Muscle of leg (tissue), 3 donors: ENCODE measurements at regions not wholly inside any gene's neighbourhood (a gene's known extent, or its start where the extent isn't known, plus 50 kb on each side); places are given as distances from the start of the nearest gene placed in this dataset.

Experiments
- DNase-seq: peaks from one replicate; pipeline ENCODE4 v3.0.0; 2013
- H3K27ac ChIP-seq: one replicate; pipeline ENCODE4 v1.5.1; 2013; ENCODE audit warnings: mild to moderate bottlenecking, low read length, control low read depth
- H3K27me3 ChIP-seq: one replicate; pipeline ENCODE4 v1.6.1; 2013; ENCODE audit warnings: low read length; ENCODE audit not compliant: control insufficient read depth, insufficient read depth
- H3K36me3 ChIP-seq: one replicate; pipeline ENCODE4 v1.6.1; 2013; ENCODE audit warnings: low read length; ENCODE audit not compliant: control insufficient read depth, insufficient read depth
- H3K4me1 ChIP-seq: one replicate; pipeline ENCODE4 v1.6.1; 2013; ENCODE audit warnings: low read length; ENCODE audit not compliant: control insufficient read depth, insufficient read depth
- H3K4me3 ChIP-seq: one replicate; pipeline ENCODE4 v1.5.1; 2013; ENCODE audit warnings: low read length, control low read depth
- H3K9me3 ChIP-seq: replicated peaks from 2 replicates; pipeline ENCODE4 v1.6.1; 2013; ENCODE audit warnings: low read depth, low read length; ENCODE audit not compliant: control insufficient read depth
- WGBS: methylation state at CpG from one replicate; pipeline ENCODE4 v1.1.5; 2013; ENCODE audit warnings: missing lambda C conversion rate; ENCODE audit not compliant: insufficient coverage; 5-methylcytosine and 5-hydroxymethylcytosine counted together

- H3K9me3 ChIP-seq: no peaks in the 10 kb centered on the region
- H3K4me3 ChIP-seq: no peak overlapping the region
- H3K4me1 ChIP-seq: no peaks in the 10 kb centered on the region
- no peaks in the 10 kb centered on the region for H3K36me3 ChIP-seq
- no peaks in the 10 kb centered on the region for H3K27me3 ChIP-seq
- WGBS: no CpG with 5 or more reads among the region's 4 CpGs
- DNase-seq: no peak
- no peak overlapping the region for H3K27ac ChIP-seq
Observed at GRCh38 chr5:155309021-155309746, 295.6 kb downstream of the KIF4B start.

GRCh38 chr5:155311721-155312120 is 298.2 kb downstream of the KIF4B start:
- Histone ChIP-seq H3K27me3 (no peaks in the 10 kb centered on the region), H3K4me1 (no peaks in the 10 kb centered on the region), H3K36me3 (no peaks in the 10 kb centered on the region), H3K9me3 (no peaks in the 10 kb centered on the region), H3K27ac (no peak overlapping the region), H3K4me3 (no peak overlapping the region)
- DNase-seq: no peak
- WGBS: no CpG with 5 or more reads among the region's 1 CpG

- no peak overlapping the region for H3K4me3 ChIP-seq
- WGBS: no CpG with 5 or more reads among the region's 2 CpGs
- no peaks in the 10 kb centered on the region for H3K4me1 ChIP-seq
- no peaks in the 10 kb centered on the region for H3K9me3 ChIP-seq
- no peak for DNase-seq
- H3K27ac ChIP-seq: no peak overlapping the region
- H3K36me3 ChIP-seq: no peaks in the 10 kb centered on the region
- no peaks in the 10 kb centered on the region for H3K27me3 ChIP-seq
Observed at GRCh38 chr5:155313518-155313917, 300.0 kb downstream of the KIF4B start.

GRCh38 chr5:155316070-155316714 is 302.6 kb downstream of the KIF4B start:
- DNase-seq: no peak
- Histone ChIP-seq H3K9me3 (no peaks in the 10 kb centered on the region), H3K4me3 (no peak overlapping the region), H3K27ac (no peak overlapping the region), H3K36me3 (no peaks in the 10 kb centered on the region), H3K27me3 (no peaks in the 10 kb centered on the region), H3K4me1 (no peaks in the 10 kb centered on the region)
- 77% methylated on average over 8 of the region's 12 CpGs for WGBS

GRCh38 chr5:155332618-155333017 is 319.1 kb downstream of the KIF4B start:
- H3K27me3 ChIP-seq: no peaks in the 10 kb centered on the region
- no peaks in the 10 kb centered on the region for H3K36me3 ChIP-seq
- DNase-seq: no peak
- WGBS: 91% methylated on average over 5 of the region's 5 CpGs
- H3K9me3 ChIP-seq: no peaks in the 10 kb centered on the region
- no peaks in the 10 kb centered on the region for H3K4me1 ChIP-seq
- H3K27ac ChIP-seq: no peak overlapping the region
- H3K4me3 ChIP-seq: no peak overlapping the region

GRCh38 chr5:155342956-155343355 is 329.4 kb downstream of the KIF4B start:
- H3K27ac ChIP-seq: no peak overlapping the region
- no CpG with 5 or more reads among the region's 2 CpGs for WGBS
- no peaks in the 10 kb centered on the region for H3K27me3 ChIP-seq
- H3K36me3 ChIP-seq: no peaks in the 10 kb centered on the region
- no peak for DNase-seq
- no peaks in the 10 kb centered on the region for H3K9me3 ChIP-seq
- no peaks in the 10 kb centered on the region for H3K4me1 ChIP-seq
- H3K4me3 ChIP-seq: no peak overlapping the region

GRCh38 chr5:155343468-155343867 is 329.9 kb downstream of the KIF4B start:
- Histone ChIP-seq H3K4me1 (no peaks in the 10 kb centered on the region), H3K27ac (no peak overlapping the region), H3K36me3 (no peaks in the 10 kb centered on the region), H3K27me3 (no peaks in the 10 kb centered on the region), H3K9me3 (no peaks in the 10 kb centered on the region), H3K4me3 (no peak overlapping the region)
- no peak for DNase-seq
- 80% methylated on average over 1 of the region's 1 CpG for WGBS

GRCh38 chr5:155353231-155353630 is 339.7 kb downstream of the KIF4B start:
- no peaks in the 10 kb centered on the region for H3K27me3 ChIP-seq
- H3K4me1 ChIP-seq: no peaks in the 10 kb centered on the region
- H3K36me3 ChIP-seq: no peaks in the 10 kb centered on the region
- H3K4me3 ChIP-seq: no peak overlapping the region
- H3K9me3 ChIP-seq: peaks cover 20% of the 10 kb centered on the region
- DNase-seq: no peak
- H3K27ac ChIP-seq: no peak overlapping the region

- no peak overlapping the region for H3K4me3 ChIP-seq
- no peaks in the 10 kb centered on the region for H3K36me3 ChIP-seq
- no peak overlapping the region for H3K27ac ChIP-seq
- H3K27me3 ChIP-seq: no peaks in the 10 kb centered on the region
- H3K9me3 ChIP-seq: no peaks in the 10 kb centered on the region
- DNase-seq: no peak
- no peaks in the 10 kb centered on the region for H3K4me1 ChIP-seq
- no CpG with 5 or more reads among the region's 4 CpGs for WGBS
Observed at GRCh38 chr5:155366096-155366495, 352.5 kb downstream of the KIF4B start.

- no peaks in the 10 kb centered on the region for H3K36me3 ChIP-seq
- 100% methylated on average over 1 of the region's 4 CpGs for WGBS
Observed at GRCh38 chr5:155367841-155368240, 354.3 kb downstream of the KIF4B start.

More at GRCh38 chr5:155367841-155368240, 354.3 kb downstream of the KIF4B start:
- peaks cover 2% of the 10 kb centered on the region for H3K9me3 ChIP-seq
- DNase-seq: no peak
- no peak overlapping the region for H3K4me3 ChIP-seq
- no peaks in the 10 kb centered on the region for H3K27me3 ChIP-seq
- no peaks in the 10 kb centered on the region for H3K4me1 ChIP-seq
- no peak overlapping the region for H3K27ac ChIP-seq
